ENCODE measurements at regions not wholly inside any gene's neighbourhood (a gene's known extent, or its start where the extent isn't known, plus 50 kb on each side); places are given as distances from the start of the nearest gene placed in this dataset.

- DNase-seq (ENCODE audit: low read depth in 1 of 2, low spot score in 2 of 2) = no peak
- Histone ChIP-seq H3K9me3 (replicated peaks) (peaks cover 6% of the 10 kb centered on the region; the same call in 1 of the 2 replicates), H3K27ac (no peak overlapping the region), H3K36me3 (no peaks in the 10 kb centered on the region), H3K4me3 (no peak overlapping the region), H3K4me1 (replicated peaks) (no peaks in the 10 kb centered on the region), H3K27me3 (replicated peaks) (no peaks in the 10 kb centered on the region)
Measured at GRCh38 chr14:82341261-82341810, 807.7 kb upstream of the SEL1L start.

GRCh38 chr14:82342596-82342995 is 808.9 kb upstream of the SEL1L start:
- Histone ChIP-seq H3K36me3 (no peaks in the 10 kb centered on the region), H3K4me1 (replicated peaks) (no peaks in the 10 kb centered on the region), H3K27ac (no peak overlapping the region), H3K27me3 (replicated peaks) (no peaks in the 10 kb centered on the region), H3K9me3 (replicated peaks) (peaks cover 6% of the 10 kb centered on the region; the same call in 1 of the 2 replicates), H3K4me3 (no peak overlapping the region)
- DNase-seq (ENCODE audit: low read depth in 1 of 2, low spot score in 2 of 2) = no peak

GRCh38 chr14:82345184-82345583 is 811.5 kb upstream of the SEL1L start:
- H3K27ac ChIP-seq = no peak overlapping the region
- no peak overlapping the region for H3K4me3 ChIP-seq
- no peaks in the 10 kb centered on the region for H3K4me1 ChIP-seq (replicated peaks)
- no peaks in the 10 kb centered on the region for H3K27me3 ChIP-seq (replicated peaks)
- peaks cover 3% of the 10 kb centered on the region; the same call in 1 of the 2 replicates for H3K9me3 ChIP-seq (replicated peaks)
- H3K36me3 ChIP-seq = no peaks in the 10 kb centered on the region
- DNase-seq (ENCODE audit: low read depth in 1 of 2, low spot score in 2 of 2) = no peak

GRCh38 chr14:82354126-82354525 is 820.5 kb upstream of the SEL1L start:
- Histone ChIP-seq H3K36me3 (no peaks in the 10 kb centered on the region), H3K9me3 (replicated peaks) (0 out of 2 replicates have a peak, but pooled peaks cover 2% of the 10 kb centered on the region), H3K4me1 (replicated peaks) (no peaks in the 10 kb centered on the region), H3K27ac (no peak overlapping the region), H3K4me3 (no peak overlapping the region), H3K27me3 (replicated peaks) (no peaks in the 10 kb centered on the region)
- no peak for DNase-seq (ENCODE audit: low read depth in 1 of 2, low spot score in 2 of 2)

- Histone ChIP-seq H3K4me3 (no peak overlapping the region), H3K4me1 (replicated peaks) (no peaks in the 10 kb centered on the region), H3K9me3 (replicated peaks) (0 out of 2 replicates have a peak, but pooled peaks cover 4% of the 10 kb centered on the region), H3K27ac (no peak overlapping the region), H3K27me3 (replicated peaks) (no peaks in the 10 kb centered on the region), H3K36me3 (no peaks in the 10 kb centered on the region)
- DNase-seq (ENCODE audit: low read depth in 1 of 2, low spot score in 2 of 2) = no peak
Measured at GRCh38 chr14:82359201-82359600, 825.5 kb upstream of the SEL1L start.

- H3K4me3 ChIP-seq = no peak overlapping the region
- H3K27me3 ChIP-seq (replicated peaks) = no peaks in the 10 kb centered on the region
- no peaks in the 10 kb centered on the region for H3K36me3 ChIP-seq
- peaks cover 4% of the 10 kb centered on the region; the same call in 1 of the 2 replicates for H3K9me3 ChIP-seq (replicated peaks)
- H3K27ac ChIP-seq = no peak overlapping the region
- no peaks in the 10 kb centered on the region for H3K4me1 ChIP-seq (replicated peaks)
- DNase-seq (ENCODE audit: low read depth in 1 of 2, low spot score in 2 of 2) = no peak
Measured at GRCh38 chr14:82362452-82362851, 828.8 kb upstream of the SEL1L start.

- Histone ChIP-seq H3K4me3 (no peak overlapping the region), H3K4me1 (replicated peaks) (no peaks in the 10 kb centered on the region), H3K27me3 (replicated peaks) (no peaks in the 10 kb centered on the region), H3K9me3 (replicated peaks) (peaks cover 2% of the 10 kb centered on the region; the same call in 1 of the 2 replicates), H3K27ac (no peak overlapping the region), H3K36me3 (no peaks in the 10 kb centered on the region)
- DNase-seq (ENCODE audit: low read depth in 1 of 2, low spot score in 2 of 2) = no peak
Measured at GRCh38 chr14:82365471-82365870, 831.8 kb upstream of the SEL1L start.

- no peaks in the 10 kb centered on the region for H3K27me3 ChIP-seq (replicated peaks)
- no peak overlapping the region for H3K27ac ChIP-seq
- DNase-seq (ENCODE audit: low read depth in 1 of 2, low spot score in 2 of 2) = no peak
- no peaks in the 10 kb centered on the region for H3K36me3 ChIP-seq
- H3K4me1 ChIP-seq (replicated peaks) = no peaks in the 10 kb centered on the region
- H3K9me3 ChIP-seq (replicated peaks) = no peaks in the 10 kb centered on the region; the same call in 1 of the 2 replicates
- no peak overlapping the region for H3K4me3 ChIP-seq
Measured at GRCh38 chr14:82366803-82367202, 833.1 kb upstream of the SEL1L start.

GRCh38 chr14:82379291-82379690 is 845.6 kb upstream of the SEL1L start:
- Histone ChIP-seq H3K27ac (no peak overlapping the region), H3K4me1 (replicated peaks) (no peaks in the 10 kb centered on the region), H3K27me3 (replicated peaks) (no peaks in the 10 kb centered on the region), H3K36me3 (no peaks in the 10 kb centered on the region), H3K4me3 (no peak overlapping the region), H3K9me3 (replicated peaks) (no peaks in the 10 kb centered on the region)
- DNase-seq (ENCODE audit: low read depth in 1 of 2, low spot score in 2 of 2) = no peak

- Histone ChIP-seq H3K27ac (no peak overlapping the region), H3K9me3 (replicated peaks) (peaks cover 3% of the 10 kb centered on the region; the same call in 1 of the 2 replicates), H3K27me3 (replicated peaks) (no peaks in the 10 kb centered on the region), H3K36me3 (no peaks in the 10 kb centered on the region), H3K4me3 (no peak overlapping the region), H3K4me1 (replicated peaks) (no peaks in the 10 kb centered on the region)
- no peak for DNase-seq (ENCODE audit: low read depth in 1 of 2, low spot score in 2 of 2)
Measured at GRCh38 chr14:82385048-82385447, 851.4 kb upstream of the SEL1L start.

GRCh38 chr14:82387699-82388098 is 854.0 kb upstream of the SEL1L start:
- Histone ChIP-seq H3K4me1 (replicated peaks) (no peaks in the 10 kb centered on the region), H3K27me3 (replicated peaks) (no peaks in the 10 kb centered on the region), H3K9me3 (replicated peaks) (peaks cover 3% of the 10 kb centered on the region; the same call in 1 of the 2 replicates), H3K4me3 (no peak overlapping the region), H3K36me3 (no peaks in the 10 kb centered on the region), H3K27ac (no peak overlapping the region)
- no peak for DNase-seq (ENCODE audit: low read depth in 1 of 2, low spot score in 2 of 2)

- Histone ChIP-seq H3K36me3 (no peaks in the 10 kb centered on the region), H3K4me1 (replicated peaks) (no peaks in the 10 kb centered on the region), H3K27ac (no peak overlapping the region), H3K9me3 (replicated peaks) (peaks cover 3% of the 10 kb centered on the region; the same call in 1 of the 2 replicates), H3K27me3 (replicated peaks) (no peaks in the 10 kb centered on the region), H3K4me3 (no peak overlapping the region)
- DNase-seq (ENCODE audit: low read depth in 1 of 2, low spot score in 2 of 2) = no peak
Measured at GRCh38 chr14:82388488-82388887, 854.8 kb upstream of the SEL1L start.

GRCh38 chr14:82390586-82390985 is 856.9 kb upstream of the SEL1L start:
- DNase-seq (ENCODE audit: low read depth in 1 of 2, low spot score in 2 of 2) = no peak
- Histone ChIP-seq H3K36me3 (no peaks in the 10 kb centered on the region), H3K9me3 (replicated peaks) (peaks cover 9% of the 10 kb centered on the region; the same call in 1 of the 2 replicates)

GRCh38 chr14:82394916-82395315 is 861.3 kb upstream of the SEL1L start:
- Histone ChIP-seq H3K4me1 (replicated peaks) (no peaks in the 10 kb centered on the region), H3K27me3 (replicated peaks) (no peaks in the 10 kb centered on the region), H3K9me3 (replicated peaks) (peaks cover 10% of the 10 kb centered on the region; the same call in 1 of the 2 replicates), H3K36me3 (no peaks in the 10 kb centered on the region), H3K4me3 (no peak overlapping the region), H3K27ac (no peak overlapping the region)
- no peak for DNase-seq (ENCODE audit: low read depth in 1 of 2, low spot score in 2 of 2)

More at GRCh38 chr14:82390586-82390985, 856.9 kb upstream of the SEL1L start:
- Histone ChIP-seq H3K27me3 (replicated peaks) (no peaks in the 10 kb centered on the region), H3K4me1 (replicated peaks) (no peaks in the 10 kb centered on the region), H3K27ac (no peak overlapping the region), H3K4me3 (no peak overlapping the region)

GRCh38 chr14:82398256-82398655 is 864.6 kb upstream of the SEL1L start:
- DNase-seq (ENCODE audit: low read depth in 1 of 2, low spot score in 2 of 2) = no peak
- H3K27me3 ChIP-seq (replicated peaks) = no peaks in the 10 kb centered on the region
- H3K4me3 ChIP-seq = no peak overlapping the region
- H3K9me3 ChIP-seq (replicated peaks) = peaks cover 10% of the 10 kb centered on the region; the same call in 1 of the 2 replicates
- H3K36me3 ChIP-seq = no peaks in the 10 kb centered on the region
- H3K4me1 ChIP-seq (replicated peaks) = no peaks in the 10 kb centered on the region
- no peak overlapping the region for H3K27ac ChIP-seq
